Pancreas (tissue), 10 donors: ENCODE measurements at regions not wholly inside any gene's neighbourhood (a gene's known extent, or its start where the extent isn't known, plus 50 kb on each side); places are given as distances from the start of the nearest gene placed in this dataset.

Experiments used
- ATAC-seq, 4 donors: fragments of 200-7000 bp; cut with Tn5 transposase; one replicate each; pipeline versions ENCODE4 v1.8.0 to v1.9.1; 2020; ENCODE audit warnings: mild to moderate bottlenecking in 4 of 4, moderate library complexity in 4 of 4
- DNase-seq, 6 donors: peaks; one replicate each; pipeline ENCODE4 v3.0.0-alpha.2; 2020
- FAIRE-seq: peaks from 2 replicates; lab custom pipeline; 2012; peaks lifted over from hg19 to GRCh38; lab: Jason Lieb, UNC
- H3K27ac ChIP-seq, 4 donors: fragments of 200-600 bp; sonication (generic); 1 replicate in 3 of 4; 2 replicates in 1 of 4; pipeline versions ENCODE4 v1.5.0 to v1.8.0; 2020
- H3K27me3 ChIP-seq, 4 donors: fragments of 200-600 bp; one replicate each; pipeline ENCODE4 v1.8.0; 2021
- H3K36me3 ChIP-seq, 3 donors: fragments of 200-600 bp; sonication (generic) in 1 of 3; one replicate each; pipeline versions ENCODE4 v1.5.0 to v1.8.0; 2020 to 2021
- H3K4me1 ChIP-seq, 3 donors: fragments of 200-600 bp; one replicate each; pipeline ENCODE4 v1.8.0; 2021
- H3K4me3 ChIP-seq, 4 donors: fragments of 200-600 bp; sonication (generic) in 2 of 4; one replicate each; pipeline versions ENCODE4 v1.5.0 to v1.8.0; 2020 to 2021
- H3K9me3 ChIP-seq, 4 donors: fragments of 200-600 bp; one replicate each; pipeline ENCODE4 v1.8.0; 2021
- WGBS, 2 donors: extraction: QIAGEN DNeasy Blood & Tissue Kit; methylation state at CpG; one replicate each; pipeline ENCODE4 v1.1.7; 2013; 5-methylcytosine and 5-hydroxymethylcytosine counted together
- intact Hi-C, 3 donors: fragments of 100-400 bp; cut with DNase I; formaldehyde crosslinking; loops; one replicate each; pipeline versions ENCODE4 v1.11.1 to v1.14.2; 2022
- TF ChIP-seq, protein P1 (sequence below), 4 donors: fragments of 200-600 bp; sonication (generic) in 3 of 4; IDR thresholded peaks; one replicate each; pipeline versions ENCODE4 v1.5.0 to v1.8.0; 2021; ENCODE audit warnings: antibody characterized with exemption in 4 of 4
- donor health status: healthy with polysubstance abuse.
- donor health status: DM: no; HTN: no; CAD: no; lungs with moderate emphysema.
- donor health status: DM: no; HTN: no; CAD: no.
- donor health status: control.
- donor health status: control.
- donor health status: Bipolar disorder and iron deficiency.
- donor health status: DM: yes; HTN: yes; CAD: no.
- donor health status: DM: no; HTN: no; CAD: no.
- donor health status: DM: no; HTN: no; CAD: no.
- donor health status: DM: yes; HTN: yes; CAD: no.

DNA sequence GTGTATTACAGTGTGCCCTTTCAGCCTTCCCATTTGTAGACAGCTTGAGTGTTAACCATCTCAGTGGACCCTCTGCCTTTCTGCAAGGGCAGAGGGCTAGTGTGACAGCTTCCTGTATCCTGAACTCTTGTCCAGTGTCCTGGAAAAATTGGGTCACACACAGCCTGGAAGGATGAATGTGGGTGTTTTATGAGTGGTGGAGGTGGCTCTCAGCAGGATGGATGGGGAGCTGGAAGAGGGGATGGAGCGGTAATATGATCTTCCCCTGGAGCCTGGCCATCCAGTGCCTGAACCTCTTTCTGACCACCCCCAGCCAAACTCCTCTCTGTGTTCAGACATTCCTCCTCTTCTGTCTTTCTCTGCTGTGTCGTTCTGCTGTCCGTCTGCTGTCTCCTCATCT, 113.0 kb downstream of the KIF4B start:
- Histone ChIP-seq H3K27ac (no peak overlapping the region), H3K9me3 (no peaks in the 10 kb centered on the region), H3K4me1 (no peaks in the 10 kb centered on the region), H3K27me3 (no peaks in the 10 kb centered on the region), H3K4me3 (no peak overlapping the region), H3K36me3 (no peaks in the 10 kb centered on the region)
- TF ChIP-seq, protein P1, sequence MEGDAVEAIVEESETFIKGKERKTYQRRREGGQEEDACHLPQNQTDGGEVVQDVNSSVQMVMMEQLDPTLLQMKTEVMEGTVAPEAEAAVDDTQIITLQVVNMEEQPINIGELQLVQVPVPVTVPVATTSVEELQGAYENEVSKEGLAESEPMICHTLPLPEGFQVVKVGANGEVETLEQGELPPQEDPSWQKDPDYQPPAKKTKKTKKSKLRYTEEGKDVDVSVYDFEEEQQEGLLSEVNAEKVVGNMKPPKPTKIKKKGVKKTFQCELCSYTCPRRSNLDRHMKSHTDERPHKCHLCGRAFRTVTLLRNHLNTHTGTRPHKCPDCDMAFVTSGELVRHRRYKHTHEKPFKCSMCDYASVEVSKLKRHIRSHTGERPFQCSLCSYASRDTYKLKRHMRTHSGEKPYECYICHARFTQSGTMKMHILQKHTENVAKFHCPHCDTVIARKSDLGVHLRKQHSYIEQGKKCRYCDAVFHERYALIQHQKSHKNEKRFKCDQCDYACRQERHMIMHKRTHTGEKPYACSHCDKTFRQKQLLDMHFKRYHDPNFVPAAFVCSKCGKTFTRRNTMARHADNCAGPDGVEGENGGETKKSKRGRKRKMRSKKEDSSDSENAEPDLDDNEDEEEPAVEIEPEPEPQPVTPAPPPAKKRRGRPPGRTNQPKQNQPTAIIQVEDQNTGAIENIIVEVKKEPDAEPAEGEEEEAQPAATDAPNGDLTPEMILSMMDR (IDR thresholded peaks at IDR 0.05): no peak
- DNase-seq: no peak
- FAIRE-seq: no peak
- no peak for ATAC-seq
- intact Hi-C loops: no loop called here
- 68 to 74% methylated on average over 3 of the region's 3 CpGs for WGBS, 2 donors

GRCh38 chr5:155127552-155127951, 114.0 kb downstream of the KIF4B start:
- 62 to 80% methylated on average over 5 of the region's 5 CpGs for WGBS, 2 donors
- Histone ChIP-seq H3K4me3 (no peak overlapping the region), H3K27ac (no peak overlapping the region), H3K27me3 (no peaks in the 10 kb centered on the region), H3K36me3 (no peaks in the 10 kb centered on the region), H3K9me3 (no peaks in the 10 kb centered on the region), H3K4me1 (no peaks in the 10 kb centered on the region)
- ATAC-seq (no peak), FAIRE-seq (no peak), DNase-seq (no peak)
- intact Hi-C loops: no loop called here
- TF ChIP-seq, protein P1 (IDR thresholded peaks at IDR 0.05): no peak

- Histone ChIP-seq H3K27me3 (no peaks in the 10 kb centered on the region), H3K4me3 (no peak overlapping the region), H3K36me3 (no peaks in the 10 kb centered on the region), H3K9me3 (no peaks in the 10 kb centered on the region), H3K27ac (no peak overlapping the region), H3K4me1 (no peaks in the 10 kb centered on the region)
- FAIRE-seq (no peak), DNase-seq (no peak), ATAC-seq (no peak)
- intact Hi-C loops: no loop called here
- WGBS, 2 donors: 60 to 63% methylated on average over 7 of the region's 7 CpGs
- TF ChIP-seq, protein P1 (IDR thresholded peaks at IDR 0.05): no peak
Observed at GRCh38 chr5:155128786-155129512, 115.4 kb downstream of the KIF4B start.

GRCh38 chr5:155129513-155129880, 115.9 kb downstream of the KIF4B start:
- ATAC-seq (no peak), FAIRE-seq (no peak), DNase-seq (no peak)
- Histone ChIP-seq H3K9me3 (no peaks in the 10 kb centered on the region), H3K4me1 (no peaks in the 10 kb centered on the region), H3K36me3 (no peaks in the 10 kb centered on the region), H3K4me3 (no peak overlapping the region), H3K27me3 (no peaks in the 10 kb centered on the region), H3K27ac (no peak overlapping the region)
- TF ChIP-seq, protein P1 (IDR thresholded peaks at IDR 0.05): no peak
- intact Hi-C loops: no loop called here

DNA sequence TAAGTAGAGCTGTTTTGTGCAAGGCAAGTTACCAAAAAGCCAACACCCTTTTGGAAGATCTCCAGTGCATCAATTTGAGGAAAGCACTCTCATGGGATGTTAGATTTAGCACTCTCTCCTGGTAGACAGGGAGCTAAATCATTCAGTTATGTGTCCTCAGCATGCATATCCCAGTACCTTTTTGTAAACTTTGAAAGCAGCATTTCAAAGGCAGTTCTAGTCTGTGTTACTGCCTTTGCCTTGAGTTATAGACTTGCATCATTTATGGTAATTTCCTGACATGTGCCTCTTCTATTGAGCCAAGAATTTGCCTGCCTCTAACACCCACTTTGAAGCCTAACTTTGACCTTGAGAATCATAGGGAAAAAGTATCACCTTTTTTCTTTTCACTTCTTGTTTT, 120.6 kb downstream of the KIF4B start:
- intact Hi-C loops: no loop called here
- Histone ChIP-seq H3K9me3 (no peaks in the 10 kb centered on the region), H3K27ac (no peak overlapping the region), H3K27me3 (no peaks in the 10 kb centered on the region), H3K36me3 (no peaks in the 10 kb centered on the region), H3K4me3 (no peak overlapping the region), H3K4me1 (no peaks in the 10 kb centered on the region)
- DNase-seq: no peak
- ATAC-seq: no peak
- no peak for FAIRE-seq
- TF ChIP-seq, protein P1 (IDR thresholded peaks at IDR 0.05): no peak
